ENCODE measurements at regions not wholly inside any gene's neighbourhood (a gene's known extent, or its start where the extent isn't known, plus 50 kb on each side); places are given as distances from the start of the nearest gene placed in this dataset.
"Not testable (repeated sequence)": the region's sequence is repeated elsewhere in the genome, so short reads cannot be mapped to it uniquely, and the experiment has no call there.

DNA sequence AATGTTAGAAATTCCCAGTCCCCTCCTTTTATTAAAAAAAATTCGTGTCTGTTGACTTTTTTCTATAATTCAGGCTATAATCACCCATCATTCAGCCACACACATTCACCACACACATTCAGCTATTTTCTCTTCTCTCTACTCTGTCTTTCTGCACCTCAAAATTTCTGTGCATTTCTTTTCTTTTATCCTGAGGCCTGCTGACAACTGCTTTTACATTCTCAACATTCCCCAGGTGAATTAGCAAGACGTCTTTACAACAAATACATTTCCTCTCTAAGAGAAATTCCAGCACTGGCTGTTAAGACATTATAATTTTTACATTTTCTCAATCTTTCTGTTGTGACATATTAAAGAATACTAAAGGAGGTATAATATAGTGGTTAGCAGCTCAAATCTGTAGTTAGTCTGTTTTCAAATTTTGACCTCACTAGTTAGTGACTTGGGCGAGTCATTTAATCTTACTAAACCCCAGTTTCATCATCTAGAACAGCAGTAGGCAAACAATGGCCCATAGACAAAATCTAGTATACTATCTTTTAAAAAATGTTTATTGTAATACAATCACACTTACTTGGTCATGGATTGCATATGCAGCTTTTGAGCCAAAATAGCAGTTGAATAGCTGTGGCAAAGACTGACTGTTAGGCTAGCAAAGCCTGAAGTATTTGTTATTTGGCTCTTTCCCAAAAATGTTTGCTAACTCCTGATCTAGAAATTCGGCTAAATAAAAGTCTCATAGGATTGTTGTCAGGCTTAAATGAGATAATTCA lies 350.7 kb downstream of the NSUN3 start:
- no peak for DNase-seq

DNA sequence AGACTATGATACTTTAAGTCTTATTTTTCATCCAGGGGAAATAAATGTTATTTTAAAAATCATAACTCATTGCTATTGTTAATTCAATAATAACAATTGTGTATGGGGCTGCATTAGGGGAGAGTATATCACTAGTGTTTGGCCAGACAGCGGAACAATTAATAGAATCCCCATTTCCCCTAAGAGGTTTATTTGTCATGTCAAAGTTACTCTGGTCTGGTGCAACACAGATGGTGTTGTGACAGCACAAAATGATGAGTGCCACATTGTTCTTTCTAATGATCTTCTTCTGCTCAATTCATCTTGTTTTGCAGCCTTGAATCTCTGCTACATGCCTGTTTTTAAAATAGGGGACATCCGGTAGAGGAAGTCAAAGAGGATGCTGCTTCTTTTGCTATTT lies 351.6 kb downstream of the NSUN3 start:
- no peak for DNase-seq

DNA sequence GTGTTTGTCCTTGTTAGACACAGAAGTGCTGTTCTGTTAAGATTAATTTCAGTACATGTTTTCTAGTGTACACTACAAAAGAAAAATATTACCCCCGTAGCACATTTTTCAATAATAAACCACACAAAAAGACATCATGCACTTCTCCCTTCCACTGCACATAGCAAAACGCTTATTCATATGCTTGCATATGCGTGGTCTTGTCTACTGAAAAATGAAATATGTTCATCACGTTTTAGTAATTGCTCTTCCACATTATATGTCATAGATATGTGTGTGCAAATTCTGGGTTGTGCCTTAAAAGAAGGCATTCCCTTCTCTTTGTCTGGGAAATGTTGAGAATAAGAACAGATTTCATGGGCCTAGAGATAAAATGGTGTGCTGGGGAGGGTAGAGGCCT lies 353.9 kb downstream of the NSUN3 start:
- no peak for DNase-seq

DNA sequence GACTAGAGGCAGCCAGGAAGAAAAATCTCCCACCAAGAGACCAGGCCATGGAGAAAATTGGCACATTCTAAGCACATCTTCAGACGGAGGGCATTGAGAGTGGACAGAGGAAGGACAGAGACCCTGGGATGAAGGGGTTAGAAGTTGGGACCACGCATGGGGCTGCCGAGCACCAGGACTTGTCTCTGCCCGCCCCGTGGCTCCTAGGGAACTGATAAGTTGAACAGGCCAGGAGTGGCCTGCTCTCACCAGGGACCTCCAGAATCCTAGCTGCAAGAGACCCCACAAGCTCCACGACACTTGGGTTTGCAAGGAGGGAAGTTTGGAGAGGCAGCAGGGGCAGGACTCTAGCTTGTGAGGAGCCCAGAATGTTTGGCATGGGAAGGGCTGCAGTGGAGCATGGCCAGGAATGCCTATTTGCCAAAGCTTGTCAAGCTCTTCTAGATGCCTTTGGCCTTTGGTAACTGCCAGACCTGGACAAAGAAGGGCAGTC lies 355.1 kb downstream of the NSUN3 start:
- no peak for DNase-seq

GRCh38 chr3:94420931-94421330 lies 358.1 kb downstream of the NSUN3 start:
- DNase-seq, result no peak

GRCh38 chr3:94423578-94423977 lies 360.7 kb downstream of the NSUN3 start:
- DNase-seq, result no peak

DNA sequence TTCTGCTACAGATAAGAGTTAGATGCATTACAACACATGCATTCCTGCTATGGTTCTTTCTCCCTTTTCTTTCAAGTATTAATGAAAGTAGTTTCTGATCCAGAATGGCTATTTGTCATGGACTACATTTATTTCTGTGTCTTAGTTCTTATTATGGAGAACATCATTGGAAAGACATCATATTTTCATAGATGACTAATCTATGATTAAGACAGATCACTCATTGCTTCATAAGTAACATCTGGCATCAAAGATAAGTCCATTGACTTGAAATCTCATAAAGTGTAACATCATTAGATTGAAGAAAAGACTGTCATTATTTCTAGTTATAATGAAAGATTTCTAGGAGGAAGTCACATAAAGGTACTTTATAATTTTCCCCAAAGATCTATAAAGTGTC lies 366.7 kb downstream of the NSUN3 start:
- no peak for DNase-seq

DNA sequence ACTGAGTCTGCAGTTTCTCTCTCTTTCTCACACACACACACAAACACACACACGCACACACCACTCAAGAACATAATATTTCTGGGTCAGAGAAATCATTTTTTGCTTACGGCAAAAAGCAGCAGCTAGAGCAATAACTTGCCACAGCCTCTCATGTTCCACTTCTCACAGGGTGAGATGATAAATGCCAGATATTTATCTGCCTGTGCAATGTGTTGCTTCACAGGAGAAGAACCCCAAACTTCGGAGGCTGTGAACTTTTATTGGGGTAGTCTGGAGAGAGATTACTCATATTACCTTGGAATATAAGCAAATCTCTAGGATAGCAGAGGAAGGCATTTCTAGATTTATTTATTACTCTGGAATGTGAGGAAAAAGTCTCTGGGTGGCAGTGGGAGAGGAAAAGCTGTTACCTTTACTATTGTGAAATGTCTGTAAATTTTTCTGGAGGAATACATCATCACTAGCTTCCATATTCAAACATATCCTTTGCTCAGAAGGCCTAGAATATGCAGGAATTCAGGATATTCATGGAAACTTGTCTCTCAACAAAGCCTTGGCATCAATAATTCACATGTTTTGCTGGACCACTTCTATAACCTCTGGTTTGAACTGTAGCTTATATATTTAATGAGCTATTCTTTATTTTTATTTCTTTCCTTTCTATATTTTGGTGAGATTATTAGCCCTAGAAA lies 369.2 kb downstream of the NSUN3 start:
- DNase-seq, result no peak

GRCh38 chr3:94433811-94434210 lies 370.9 kb downstream of the NSUN3 start:
- DNase-seq, result no peak

DNA sequence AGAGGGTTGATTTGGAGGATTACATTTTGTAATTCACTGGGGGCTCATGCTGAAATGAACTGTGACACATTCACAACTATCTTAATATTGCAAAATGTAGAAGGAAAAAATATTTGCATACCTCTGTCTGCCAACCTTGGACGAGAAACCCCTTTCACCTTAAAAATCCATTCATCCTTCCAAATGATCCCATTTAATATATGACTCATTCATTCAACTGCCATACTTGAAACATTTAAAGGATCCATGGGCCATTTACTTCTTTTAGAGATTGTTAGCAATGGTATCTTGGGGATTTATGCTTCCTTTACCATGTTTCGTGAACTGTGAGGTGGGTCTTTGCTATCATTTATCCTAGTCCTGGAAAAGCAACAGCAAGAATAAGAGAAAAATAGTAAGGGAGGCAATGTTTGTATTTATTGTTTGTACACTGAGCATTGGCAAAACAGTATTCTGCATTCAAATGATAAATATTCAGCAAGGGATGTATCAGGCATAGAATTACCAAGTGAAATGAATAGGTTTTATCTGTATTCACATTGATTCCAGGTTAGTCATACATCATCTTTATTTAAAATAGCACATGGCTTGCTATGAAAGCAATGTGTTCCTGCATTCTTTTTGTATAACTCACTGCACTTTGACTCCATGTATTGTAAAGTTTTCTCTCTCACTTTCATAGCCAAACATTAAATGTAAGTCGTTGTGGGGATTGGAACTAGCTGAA lies 378.1 kb downstream of the NSUN3 start:
- DNase-seq, result no peak

GRCh38 chr3:94441494-94441847 lies 378.6 kb downstream of the NSUN3 start:
- no peak for DNase-seq

DNA sequence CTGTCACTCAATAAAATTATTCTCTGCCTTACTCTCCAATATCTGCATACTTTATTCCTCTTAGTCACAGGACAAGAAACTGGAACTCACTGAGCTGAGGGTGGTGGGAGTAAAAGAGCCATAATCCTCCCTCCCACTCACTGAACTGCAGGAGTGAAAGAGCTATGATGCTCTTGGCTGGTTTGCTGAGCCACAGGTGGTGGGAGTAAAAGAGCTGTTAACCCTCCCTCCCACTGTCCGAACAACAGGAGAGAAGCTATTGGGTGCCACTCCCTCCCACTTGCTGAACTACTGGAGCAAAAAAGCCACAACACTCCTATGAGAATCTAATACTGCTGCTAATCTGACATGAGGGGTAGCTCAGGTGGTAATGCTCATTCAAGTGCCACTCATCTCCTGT lies 391.0 kb downstream of the NSUN3 start:
- DNase-seq, result no peak

GRCh38 chr3:94459167-94459566 lies 396.3 kb downstream of the NSUN3 start:
- no peak for DNase-seq

GRCh38 chr3:94460931-94461330 lies 398.1 kb downstream of the NSUN3 start:
- no peak for DNase-seq

GRCh38 chr3:94462931-94463330 lies 400.1 kb downstream of the NSUN3 start:
- DNase-seq, result no peak

GRCh38 chr3:94472511-94472910 lies 409.6 kb downstream of the NSUN3 start:
- no peak for DNase-seq

DNA sequence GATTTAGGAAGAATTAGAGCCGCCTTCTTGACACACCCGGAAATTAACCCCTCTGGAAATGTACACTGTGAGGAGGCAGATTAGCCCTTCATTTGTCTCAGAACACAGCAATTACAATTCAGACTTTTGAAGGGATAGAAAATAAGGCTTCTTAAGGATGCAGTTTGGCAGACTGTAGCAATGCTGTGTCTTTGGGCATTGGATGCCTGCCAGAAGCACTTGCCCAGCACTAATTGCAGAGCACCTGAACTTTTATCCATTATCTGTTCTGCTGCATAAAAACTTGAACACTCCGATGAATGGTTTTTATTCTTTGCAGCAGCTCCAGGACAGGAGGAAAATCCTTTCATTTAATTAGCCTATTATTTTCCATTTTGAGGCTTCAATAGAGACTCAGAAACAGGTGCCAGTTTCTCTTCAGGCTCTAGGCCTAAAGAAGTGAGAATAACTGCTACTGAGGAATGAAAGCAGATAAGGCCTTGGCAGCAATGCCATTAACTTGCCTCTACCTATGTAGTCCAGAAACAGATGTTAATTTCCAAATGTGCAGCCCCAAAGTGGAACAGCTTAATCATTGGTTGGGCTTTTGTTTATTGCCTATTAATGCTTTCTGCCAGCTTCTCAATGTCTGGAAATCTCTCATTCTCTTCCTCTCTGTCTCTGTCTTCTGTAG lies 418.5 kb downstream of the NSUN3 start:
- DNase-seq, result no peak

GRCh38 chr3:94482686-94483085 lies 419.8 kb downstream of the NSUN3 start:
- DNase-seq, result no peak

DNA sequence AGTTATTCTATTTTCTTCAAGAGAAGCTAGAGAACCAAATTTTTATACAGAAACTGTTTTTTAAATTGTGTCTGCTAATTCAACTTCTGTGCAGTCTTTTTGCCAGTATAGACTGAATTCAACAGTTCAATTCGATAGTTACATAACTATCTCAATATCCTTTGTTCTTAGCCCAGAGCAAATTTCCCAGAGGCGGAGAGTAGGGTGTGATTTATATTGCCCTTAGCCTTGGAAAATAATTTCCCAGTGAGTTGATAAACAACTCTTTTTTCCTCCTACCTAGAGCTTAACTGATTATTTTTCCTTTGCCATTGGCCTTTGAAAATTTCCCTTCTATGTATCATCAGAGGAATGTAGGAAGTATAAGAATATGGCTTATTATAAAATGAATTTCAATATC lies 420.5 kb downstream of the NSUN3 start:
- no peak for DNase-seq

GRCh38 chr3:94494992-94495391 lies 432.1 kb downstream of the NSUN3 start:
- no peak for DNase-seq

GRCh38 chr3:94500146-94500545 lies 437.3 kb downstream of the NSUN3 start:
- no peak for DNase-seq

GRCh38 chr3:94507354-94507753 lies 444.5 kb downstream of the NSUN3 start:
- not testable (repeated sequence) for DNase-seq

GRCh38 chr3:94512876-94513275 lies 450.0 kb downstream of the NSUN3 start:
- DNase-seq, result no peak
